ENCODE measurements at regions not wholly inside any gene's neighbourhood (a gene's known extent, or its start where the extent isn't known, plus 50 kb on each side); places are given as distances from the start of the nearest gene placed in this dataset.
"Not testable (repeated sequence)": the region's sequence is repeated elsewhere in the genome, so short reads cannot be mapped to it uniquely, and the experiment has no call there.

DNA sequence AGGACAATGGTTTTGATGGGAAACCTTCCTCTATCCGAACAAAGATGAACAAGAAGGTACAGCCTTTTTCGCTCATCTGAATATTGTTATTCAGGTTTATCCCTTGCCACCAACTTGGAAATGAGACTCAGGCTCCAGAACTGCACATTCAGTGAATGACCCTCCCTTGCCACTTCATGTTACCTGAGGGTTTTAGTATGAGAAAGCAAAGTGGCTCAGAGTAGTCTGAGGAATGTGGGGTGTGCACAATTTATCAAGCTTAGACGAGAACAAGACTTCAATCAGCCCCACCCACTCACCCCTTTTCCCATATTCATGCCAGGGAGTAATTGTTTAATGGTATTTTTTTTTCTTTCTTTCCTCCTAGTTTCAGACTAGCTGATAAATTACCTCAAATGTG, 265.3 kb upstream of the POU1F1 start:
- Histone ChIP-seq H3K4me2 (ENCODE audit: low read depth, low read length) (no peak overlapping the region), H3K4me1 (ENCODE audit: low read length) (no peaks in the 10 kb centered on the region), H4K20me1 (ENCODE audit: insufficient read depth, low read length) (no peaks in the 10 kb centered on the region), H3K27ac (ENCODE audit: low read length) (no peak overlapping the region), H3K9me2 (replicated peaks; ENCODE audit: insufficient read depth, low read length) (no peaks in the 10 kb centered on the region), H3K9ac (ENCODE audit: low read length) (no peak overlapping the region), H2AFZ (ENCODE audit: low read length) (no peak overlapping the region), H3K9me3 (replicated peaks; ENCODE audit: insufficient read depth, low read length) (no peaks in the 10 kb centered on the region), H3F3A (ENCODE audit: insufficient read depth, low read length) (no peaks in the 10 kb centered on the region), H3K27me3 (replicated peaks; ENCODE audit: insufficient read depth, low read length) (no peaks in the 10 kb centered on the region), H3K4me3 (ENCODE audit: low read length) (no peak overlapping the region), H3K36me3 (replicated peaks; ENCODE audit: insufficient read depth, low read length) (no peaks in the 10 kb centered on the region), H3K79me2 (ENCODE audit: low read length) (no peaks in the 10 kb centered on the region)
- DNase-seq: no peak
- TF ChIP-seq EZH2 (optimal IDR thresholded peaks at IDR 0.05; ENCODE audit: low read depth, low read length) (no peak), EZH2phosphoT487 (IDR thresholded peaks at IDR 0.05; ENCODE audit: low read length) (no peak)
- TF ChIP-seq, protein P1, sequence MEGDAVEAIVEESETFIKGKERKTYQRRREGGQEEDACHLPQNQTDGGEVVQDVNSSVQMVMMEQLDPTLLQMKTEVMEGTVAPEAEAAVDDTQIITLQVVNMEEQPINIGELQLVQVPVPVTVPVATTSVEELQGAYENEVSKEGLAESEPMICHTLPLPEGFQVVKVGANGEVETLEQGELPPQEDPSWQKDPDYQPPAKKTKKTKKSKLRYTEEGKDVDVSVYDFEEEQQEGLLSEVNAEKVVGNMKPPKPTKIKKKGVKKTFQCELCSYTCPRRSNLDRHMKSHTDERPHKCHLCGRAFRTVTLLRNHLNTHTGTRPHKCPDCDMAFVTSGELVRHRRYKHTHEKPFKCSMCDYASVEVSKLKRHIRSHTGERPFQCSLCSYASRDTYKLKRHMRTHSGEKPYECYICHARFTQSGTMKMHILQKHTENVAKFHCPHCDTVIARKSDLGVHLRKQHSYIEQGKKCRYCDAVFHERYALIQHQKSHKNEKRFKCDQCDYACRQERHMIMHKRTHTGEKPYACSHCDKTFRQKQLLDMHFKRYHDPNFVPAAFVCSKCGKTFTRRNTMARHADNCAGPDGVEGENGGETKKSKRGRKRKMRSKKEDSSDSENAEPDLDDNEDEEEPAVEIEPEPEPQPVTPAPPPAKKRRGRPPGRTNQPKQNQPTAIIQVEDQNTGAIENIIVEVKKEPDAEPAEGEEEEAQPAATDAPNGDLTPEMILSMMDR (IDR thresholded peaks at IDR 0.05; ENCODE audit: low read length): no peak

DNA sequence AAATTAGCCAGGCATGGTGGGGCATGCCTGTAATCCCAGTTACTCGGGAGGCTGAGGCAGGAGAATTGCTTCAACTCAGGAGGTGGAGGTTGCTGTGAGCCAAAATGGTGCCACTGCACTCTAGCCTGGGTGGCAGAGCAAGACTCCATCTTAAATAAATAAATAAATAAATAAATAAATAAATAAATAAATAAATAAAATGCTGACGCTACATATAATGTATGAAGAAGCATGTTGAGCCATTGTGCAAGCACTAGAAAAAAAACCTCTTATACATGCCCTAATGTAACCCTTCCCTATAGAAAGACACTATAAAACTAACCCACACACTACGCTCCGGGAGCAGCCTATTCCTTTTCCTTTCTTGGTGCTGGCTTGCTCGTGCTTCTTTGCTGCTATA, 262.3 kb upstream of the POU1F1 start:
- H3K4me3 ChIP-seq (ENCODE audit: low read length): not testable (repeated sequence)

DNA sequence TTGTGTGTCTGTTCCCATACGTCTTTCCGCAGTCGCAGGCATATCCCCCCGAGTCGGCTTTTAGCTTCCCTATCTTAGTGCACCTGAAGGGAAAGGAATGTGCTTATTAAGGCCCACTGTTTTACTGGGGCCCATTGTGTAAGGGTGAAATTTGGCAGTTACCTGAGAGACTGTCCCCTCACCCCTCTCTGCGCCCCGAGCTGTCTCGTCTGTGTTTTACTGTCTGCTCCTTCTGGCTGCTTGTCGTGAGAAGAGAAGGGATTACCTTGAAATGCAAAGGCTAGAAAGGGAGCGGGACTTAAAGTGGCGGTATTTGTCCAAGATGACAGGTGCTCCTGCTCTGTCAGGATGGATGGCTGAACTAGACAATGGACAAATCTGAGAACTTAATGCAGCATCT, 233.0 kb upstream of the POU1F1 start:
- Histone ChIP-seq H4K20me1 (ENCODE audit: insufficient read depth, low read length) (no peaks in the 10 kb centered on the region), H3K27me3 (replicated peaks; ENCODE audit: insufficient read depth, low read length) (no peaks in the 10 kb centered on the region), H3K27ac (ENCODE audit: low read length) (no peak overlapping the region), H3K9me2 (replicated peaks; ENCODE audit: insufficient read depth, low read length) (no peaks in the 10 kb centered on the region), H3K36me3 (replicated peaks; ENCODE audit: insufficient read depth, low read length) (no peaks in the 10 kb centered on the region), H3K9ac (ENCODE audit: low read length) (no peak overlapping the region), H3F3A (ENCODE audit: insufficient read depth, low read length) (no peaks in the 10 kb centered on the region), H3K79me2 (ENCODE audit: low read length) (no peaks in the 10 kb centered on the region), H3K9me3 (replicated peaks; ENCODE audit: insufficient read depth, low read length) (no peaks in the 10 kb centered on the region), H3K4me2 (ENCODE audit: low read depth, low read length) (no peak overlapping the region), H3K4me1 (ENCODE audit: low read length) (no peaks in the 10 kb centered on the region), H3K4me3 (ENCODE audit: low read length) (no peak overlapping the region), H2AFZ (ENCODE audit: low read length) (no peak overlapping the region)
- no peak for TF ChIP-seq EZH2phosphoT487 (IDR thresholded peaks at IDR 0.05; ENCODE audit: low read length)
- TF ChIP-seq, protein P1 (IDR thresholded peaks at IDR 0.05; ENCODE audit: low read length): no peak
- TF ChIP-seq EZH2 (optimal IDR thresholded peaks at IDR 0.05; ENCODE audit: low read depth, low read length): no peak
- no peak for DNase-seq

More for the DNA sequence above, 262.3 kb upstream of the POU1F1 start:
- DNase-seq; H3K9me3 ChIP-seq (replicated peaks; ENCODE audit: insufficient read depth, low read length); H2AFZ ChIP-seq (ENCODE audit: low read length); H3K79me2 ChIP-seq (ENCODE audit: low read length); H3K27ac ChIP-seq (ENCODE audit: low read length); H3K27me3 ChIP-seq (replicated peaks; ENCODE audit: insufficient read depth, low read length); H4K20me1 ChIP-seq (ENCODE audit: insufficient read depth, low read length); H3F3A ChIP-seq (ENCODE audit: insufficient read depth, low read length); H3K4me1 ChIP-seq (ENCODE audit: low read length); H3K4me2 ChIP-seq (ENCODE audit: low read depth, low read length); H3K36me3 ChIP-seq (replicated peaks; ENCODE audit: insufficient read depth, low read length); H3K9ac ChIP-seq (ENCODE audit: low read length); H3K9me2 ChIP-seq (replicated peaks; ENCODE audit: insufficient read depth, low read length): not testable (repeated sequence)

DNA sequence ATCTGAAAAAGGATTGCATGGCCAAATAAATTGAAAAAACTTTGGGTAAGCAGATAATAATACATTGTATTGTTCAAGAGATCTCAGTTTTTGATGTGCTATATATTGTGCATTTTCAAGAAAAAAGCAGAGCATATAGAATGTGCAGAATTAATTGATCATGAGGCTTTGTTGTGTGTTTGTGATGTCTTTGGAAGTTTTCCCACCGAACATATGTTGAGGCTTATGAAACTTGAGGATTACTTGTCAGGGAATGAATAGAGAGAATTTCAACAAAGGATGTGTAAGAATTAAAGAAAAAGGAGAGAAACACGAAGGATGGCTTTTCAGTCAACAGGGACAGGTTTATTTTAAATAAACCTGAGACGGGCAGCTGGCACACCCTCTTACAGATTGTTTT, 232.5 kb upstream of the POU1F1 start:
- Histone ChIP-seq H2AFZ (ENCODE audit: low read length) (no peak overlapping the region), H4K20me1 (ENCODE audit: insufficient read depth, low read length) (no peaks in the 10 kb centered on the region), H3K36me3 (replicated peaks; ENCODE audit: insufficient read depth, low read length) (no peaks in the 10 kb centered on the region), H3K4me3 (ENCODE audit: low read length) (no peak overlapping the region), H3K9me3 (replicated peaks; ENCODE audit: insufficient read depth, low read length) (no peaks in the 10 kb centered on the region), H3K9me2 (replicated peaks; ENCODE audit: insufficient read depth, low read length) (no peaks in the 10 kb centered on the region), H3K27ac (ENCODE audit: low read length) (no peak overlapping the region), H3F3A (ENCODE audit: insufficient read depth, low read length) (no peaks in the 10 kb centered on the region), H3K27me3 (replicated peaks; ENCODE audit: insufficient read depth, low read length) (no peaks in the 10 kb centered on the region), H3K9ac (ENCODE audit: low read length) (no peak overlapping the region), H3K4me1 (ENCODE audit: low read length) (no peaks in the 10 kb centered on the region), H3K79me2 (ENCODE audit: low read length) (no peaks in the 10 kb centered on the region), H3K4me2 (ENCODE audit: low read depth, low read length) (no peak overlapping the region)
- TF ChIP-seq EZH2phosphoT487 (IDR thresholded peaks at IDR 0.05; ENCODE audit: low read length) (no peak), EZH2 (optimal IDR thresholded peaks at IDR 0.05; ENCODE audit: low read depth, low read length) (no peak)
- TF ChIP-seq, protein P1 (IDR thresholded peaks at IDR 0.05; ENCODE audit: low read length): no peak
- no peak for DNase-seq
